ENCODE measurements at regions not wholly inside any gene's neighbourhood (a gene's known extent, or its start where the extent isn't known, plus 50 kb on each side); places are given as distances from the start of the nearest gene placed in this dataset.

- DNase-seq (ENCODE audit: unreplicated experiment): no peak
- no TSS peak for BruUV-seq (replicated peaks)
- H3K27me3 Mint-ChIP-seq (ENCODE audit: insufficient read depth, unreplicated experiment): no peaks in the 10 kb centered on the region
- intact Hi-C loops (cut with micrococcal nuclease): no loop called here
- H3K27ac Mint-ChIP-seq (ENCODE audit: low read depth, unreplicated experiment): no peak overlapping the region
- no peak for TF ChIP-seq CTCF (IDR thresholded peaks at IDR 0.05; ENCODE audit: unreplicated experiment)
- no peaks in the 10 kb centered on the region for H3K4me1 Mint-ChIP-seq (ENCODE audit: insufficient read depth, unreplicated experiment)
- H3K36me3 Mint-ChIP-seq (ENCODE audit: insufficient read depth, unreplicated experiment): no peaks in the 10 kb centered on the region
- ChIA-PET CTCF (interaction anchor here (1.1 kb wide), 1 partner anchor 217 kb away, joined by 3 read pairs; no protein-coding TSS in a partner anchor), POLR2A (no interaction called here)
- H3K9me3 Mint-ChIP-seq (ENCODE audit: unreplicated experiment): no peaks in the 10 kb centered on the region
- no peak overlapping the region for H3K4me3 Mint-ChIP-seq (ENCODE audit: unreplicated experiment)
Observed at GRCh38 chr2:220962556-220962955, 609.5 kb downstream of the EPHA4 start.

GRCh38 chr2:220963076-220963475, 609.0 kb downstream of the EPHA4 start:
- Mint-ChIP-seq H3K9me3 (ENCODE audit: unreplicated experiment) (no peaks in the 10 kb centered on the region), H3K27me3 (ENCODE audit: insufficient read depth, unreplicated experiment) (no peaks in the 10 kb centered on the region), H3K4me3 (ENCODE audit: unreplicated experiment) (no peak overlapping the region), H3K27ac (ENCODE audit: low read depth, unreplicated experiment) (no peak overlapping the region), H3K36me3 (ENCODE audit: insufficient read depth, unreplicated experiment) (no peaks in the 10 kb centered on the region), H3K4me1 (ENCODE audit: insufficient read depth, unreplicated experiment) (no peaks in the 10 kb centered on the region)
- TF ChIP-seq CTCF (IDR thresholded peaks at IDR 0.05; ENCODE audit: unreplicated experiment): no peak
- no peak for DNase-seq (ENCODE audit: unreplicated experiment)
- ChIA-PET CTCF (no interaction called here), POLR2A (no interaction called here)
- intact Hi-C loops (cut with micrococcal nuclease): no loop called here
- BruUV-seq (replicated peaks): no TSS peak

GRCh38 chr2:220963930-220964329, 608.2 kb downstream of the EPHA4 start:
- DNase-seq (ENCODE audit: unreplicated experiment): no peak
- TF ChIP-seq CTCF (IDR thresholded peaks at IDR 0.05; ENCODE audit: unreplicated experiment): no peak
- intact Hi-C loops (cut with micrococcal nuclease): no loop called here
- no peaks in the 10 kb centered on the region for H3K36me3 Mint-ChIP-seq (ENCODE audit: insufficient read depth, unreplicated experiment)
- ChIA-PET CTCF (no interaction called here), POLR2A (no interaction called here)
- no TSS peak for BruUV-seq (replicated peaks)
- H3K4me1 Mint-ChIP-seq (ENCODE audit: insufficient read depth, unreplicated experiment): no peaks in the 10 kb centered on the region
- H3K27me3 Mint-ChIP-seq (ENCODE audit: insufficient read depth, unreplicated experiment): no peaks in the 10 kb centered on the region
- no peaks in the 10 kb centered on the region for H3K9me3 Mint-ChIP-seq (ENCODE audit: unreplicated experiment)
- no peak overlapping the region for H3K4me3 Mint-ChIP-seq (ENCODE audit: unreplicated experiment)
- H3K27ac Mint-ChIP-seq (ENCODE audit: low read depth, unreplicated experiment): no peak overlapping the region

- Mint-ChIP-seq H3K4me3 (ENCODE audit: unreplicated experiment) (no peak overlapping the region), H3K4me1 (ENCODE audit: insufficient read depth, unreplicated experiment) (peaks cover 5% of the 10 kb centered on the region), H3K36me3 (ENCODE audit: insufficient read depth, unreplicated experiment) (no peaks in the 10 kb centered on the region), H3K9me3 (ENCODE audit: unreplicated experiment) (no peaks in the 10 kb centered on the region), H3K27ac (ENCODE audit: low read depth, unreplicated experiment) (no peak overlapping the region), H3K27me3 (ENCODE audit: insufficient read depth, unreplicated experiment) (no peaks in the 10 kb centered on the region)
- ChIA-PET CTCF (interaction anchor here (0.5 to 0.8 kb wide), 4 partner anchors 20 to 1205 kb away, joined by 3 to 4 read pairs (median 3); no protein-coding TSS in a partner anchor), POLR2A (no interaction called here)
- DNase-seq (ENCODE audit: unreplicated experiment): peak; percentile 34
- intact Hi-C loops (cut with micrococcal nuclease): no loop called here
- no TSS peak for BruUV-seq (replicated peaks)
- no peak for TF ChIP-seq CTCF (IDR thresholded peaks at IDR 0.05; ENCODE audit: unreplicated experiment)
Observed at GRCh38 chr2:220966636-220967035, 605.5 kb downstream of the EPHA4 start.
